ENCODE measurements at regions not wholly inside any gene's neighbourhood (a gene's known extent, or its start where the extent isn't known, plus 50 kb on each side); places are given as distances from the start of the nearest gene placed in this dataset.

GRCh38 chr1:106924360-106924759, 132.1 kb upstream of the PRMT6 start:
- Histone ChIP-seq H3K4me1 (ENCODE audit: control insufficient read depth, extremely low read depth, insufficient read depth, low read length) (no peaks in the 10 kb centered on the region), H3K4me3 (replicated peaks in 1 of 3; ENCODE audit: insufficient read depth in 1 of 3, low read depth in 1 of 3, low read length in 3 of 3) (no peak overlapping the region), H3K4me2 (ENCODE audit: insufficient read depth, low read length) (no peak overlapping the region), H3K27ac (ENCODE audit: insufficient read depth, low read depth, low read length) (no peak overlapping the region), H3K36me3 (ENCODE audit: control insufficient read depth in 2 of 2, extremely low read depth in 1 of 2, insufficient read depth in 2 of 2, low read length in 2 of 2) (no peaks in the 10 kb centered on the region), H3K27me3 (ENCODE audit: control insufficient read depth in 2 of 2, insufficient read depth in 2 of 2, low read length in 2 of 2) (no peaks in the 10 kb centered on the region), H4K20me1 (replicated peaks; ENCODE audit: control insufficient read depth, extremely low read depth, insufficient read depth, low read length) (no peaks in the 10 kb centered on the region), H3K9ac (replicated peaks; ENCODE audit: extremely low read depth, insufficient read depth, low read length) (no peak overlapping the region), H3K79me2 (ENCODE audit: control insufficient read depth, insufficient read depth, low read length) (no peaks in the 10 kb centered on the region), H2AFZ (ENCODE audit: low read depth, low read length) (no peak overlapping the region), H3K9me1 (replicated peaks; ENCODE audit: control insufficient read depth, extremely low read depth, insufficient read depth, low read length) (no peaks in the 10 kb centered on the region), H3K9me3 (replicated peaks; ENCODE audit: control insufficient read depth, insufficient read depth, low read length) (peaks cover 2% of the 10 kb centered on the region)
- ChIA-PET CTCF (no interaction called here), POLR2A (no interaction called here)
- dilution Hi-C loops (cut with MboI; ENCODE audit: extremely low pct_ligation_motif_present, low sequenced_read_pairs), result no loop called here
- DNase-seq (ENCODE audit: low read depth, low spot score), result no peak
- intact Hi-C loops (cut with micrococcal nuclease), result no loop called here
- no TSS peak for BruUV-seq (replicated peaks)
- TF ChIP-seq, protein P1, sequence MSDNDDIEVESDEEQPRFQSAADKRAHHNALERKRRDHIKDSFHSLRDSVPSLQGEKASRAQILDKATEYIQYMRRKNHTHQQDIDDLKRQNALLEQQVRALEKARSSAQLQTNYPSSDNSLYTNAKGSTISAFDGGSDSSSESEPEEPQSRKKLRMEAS (IDR thresholded peaks at IDR 0.05; ENCODE audit: insufficient read depth, insufficient read length), result no peak
- TF ChIP-seq FOS (IDR thresholded peaks at IDR 0.05; ENCODE audit: borderline replicate concordance, insufficient read depth, low read length) (no peak), JUN (IDR thresholded peaks at IDR 0.05; ENCODE audit: borderline replicate concordance, insufficient read depth, insufficient read length, low read depth) (no peak), POLR2AphosphoS5 (IDR thresholded peaks at IDR 0.05; ENCODE audit: insufficient read depth, low read depth, low read length) (no peak), MYC (IDR thresholded peaks at IDR 0.05; ENCODE audit: low read depth, low read length) (no peak), GATA2 (IDR thresholded peaks at IDR 0.05; ENCODE audit: insufficient read depth, insufficient read length, low read depth, low read length) (no peak)
- no peak for FAIRE-seq

DNA sequence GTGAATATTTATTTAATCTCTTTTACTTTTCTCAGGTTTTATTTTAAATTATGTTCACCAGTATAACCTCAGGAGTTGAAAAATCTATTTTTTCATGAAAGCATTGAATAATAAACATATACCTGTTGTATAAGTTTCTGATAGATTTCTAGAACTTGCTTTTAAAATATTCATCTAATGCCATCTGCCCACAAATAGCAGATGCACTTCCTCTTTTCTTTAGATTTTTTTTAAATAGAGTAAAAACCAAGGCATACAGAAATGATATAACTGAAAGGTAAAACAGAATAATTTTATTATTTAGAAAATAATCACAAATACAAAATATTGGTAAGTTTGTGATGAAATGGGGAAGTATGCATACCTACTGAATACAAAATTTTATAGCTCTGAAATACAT, 130.7 kb upstream of the PRMT6 start:
- no peaks in the 10 kb centered on the region for H3K4me1 ChIP-seq (ENCODE audit: control insufficient read depth, extremely low read depth, insufficient read depth, low read length)
- H2AFZ ChIP-seq (ENCODE audit: low read depth, low read length), result no peak overlapping the region
- H3K36me3 ChIP-seq (ENCODE audit: control insufficient read depth in 2 of 2, extremely low read depth in 1 of 2, insufficient read depth in 2 of 2, low read length in 2 of 2), result no peaks in the 10 kb centered on the region
- no peak overlapping the region for H3K9ac ChIP-seq (replicated peaks; ENCODE audit: extremely low read depth, insufficient read depth, low read length)
- ChIA-PET POLR2A (no interaction called here), CTCF (no interaction called here)
- DNase-seq (ENCODE audit: low read depth, low spot score), result no peak
- H3K4me3 ChIP-seq (replicated peaks in 1 of 3; ENCODE audit: insufficient read depth in 1 of 3, low read depth in 1 of 3, low read length in 3 of 3), result no peak overlapping the region
- FAIRE-seq, result no peak
- no peaks in the 10 kb centered on the region for H3K9me1 ChIP-seq (replicated peaks; ENCODE audit: control insufficient read depth, extremely low read depth, insufficient read depth, low read length)
- no peaks in the 10 kb centered on the region for H3K79me2 ChIP-seq (ENCODE audit: control insufficient read depth, insufficient read depth, low read length)
- TF ChIP-seq FOS (IDR thresholded peaks at IDR 0.05; ENCODE audit: borderline replicate concordance, insufficient read depth, low read length) (no peak), POLR2AphosphoS5 (IDR thresholded peaks at IDR 0.05; ENCODE audit: insufficient read depth, low read depth, low read length) (no peak), JUN (IDR thresholded peaks at IDR 0.05; ENCODE audit: borderline replicate concordance, insufficient read depth, insufficient read length, low read depth) (no peak), POLR2A (IDR thresholded peaks at IDR 0.05; ENCODE audit: low read depth, low read length) (no peak), CTCF (IDR thresholded peaks at IDR 0.05; ENCODE audit: extremely low read depth in 1 of 2, insufficient read depth in 1 of 2, low read depth in 1 of 2, low read length in 2 of 2) (no peak), EZH2 (IDR thresholded peaks at IDR 0.05; ENCODE audit: borderline replicate concordance, low read depth, low read length, severe bottlenecking) (no peak), GATA2 (IDR thresholded peaks at IDR 0.05; ENCODE audit: insufficient read depth, insufficient read length, low read depth, low read length) (no peak), MYC (IDR thresholded peaks at IDR 0.05; ENCODE audit: low read depth, low read length) (no peak)
- H3K27me3 ChIP-seq (ENCODE audit: control insufficient read depth in 2 of 2, insufficient read depth in 2 of 2, low read length in 2 of 2), result no peaks in the 10 kb centered on the region
- H3K4me2 ChIP-seq (ENCODE audit: insufficient read depth, low read length), result no peak overlapping the region
- no peaks in the 10 kb centered on the region for H4K20me1 ChIP-seq (replicated peaks; ENCODE audit: control insufficient read depth, extremely low read depth, insufficient read depth, low read length)
- no TSS peak for BruUV-seq (replicated peaks)
- H3K9me3 ChIP-seq (replicated peaks; ENCODE audit: control insufficient read depth, insufficient read depth, low read length), result peaks cover 2% of the 10 kb centered on the region
- dilution Hi-C loops (cut with MboI; ENCODE audit: extremely low pct_ligation_motif_present, low sequenced_read_pairs), result no loop called here
- intact Hi-C loops (cut with micrococcal nuclease), result no loop called here
- H3K27ac ChIP-seq (ENCODE audit: insufficient read depth, low read depth, low read length), result no peak overlapping the region

Measured in endothelial cell of umbilical vein (primary cell).